ENCODE measurements at regions not wholly inside any gene's neighbourhood (a gene's known extent, or its start where the extent isn't known, plus 50 kb on each side); places are given as distances from the start of the nearest gene placed in this dataset.

GRCh38 chr5:123743990-123744583, 232.1 kb downstream of the CSNK1G3 start (continued):
- TF ChIP-seq ZNF395 (CRISPR knock-in tag; IDR thresholded peaks at IDR 0.05) (no peak), DEAF1 (CRISPR knock-in tag; IDR thresholded peaks at IDR 0.05) (no peak), RBM25 (IDR thresholded peaks at IDR 0.05; ENCODE audit: low read depth, low read length, severe bottlenecking) (no peak), ZNF644 (tag; IDR thresholded peaks at IDR 0.05; ENCODE audit: low read depth) (no peak), BACH1 (tag; IDR thresholded peaks at IDR 0.05) (no peak), ZNF282 (CRISPR knock-in tag; IDR thresholded peaks at IDR 0.05) (no peak), EWSR1 (IDR thresholded peaks at IDR 0.05; ENCODE audit: borderline replicate concordance, low read depth, partially characterized antibody) (no peak), XRCC3 (IDR thresholded peaks at IDR 0.05) (no peak), FOXJ2 (tag; IDR thresholded peaks at IDR 0.05) (no peak), TEAD2 (tag; IDR thresholded peaks at IDR 0.05) (no peak)

Measured in K562 (cell line).